ENCODE measurements at regions not wholly inside any gene's neighbourhood (a gene's known extent, or its start where the extent isn't known, plus 50 kb on each side); places are given as distances from the start of the nearest gene placed in this dataset.

DNA sequence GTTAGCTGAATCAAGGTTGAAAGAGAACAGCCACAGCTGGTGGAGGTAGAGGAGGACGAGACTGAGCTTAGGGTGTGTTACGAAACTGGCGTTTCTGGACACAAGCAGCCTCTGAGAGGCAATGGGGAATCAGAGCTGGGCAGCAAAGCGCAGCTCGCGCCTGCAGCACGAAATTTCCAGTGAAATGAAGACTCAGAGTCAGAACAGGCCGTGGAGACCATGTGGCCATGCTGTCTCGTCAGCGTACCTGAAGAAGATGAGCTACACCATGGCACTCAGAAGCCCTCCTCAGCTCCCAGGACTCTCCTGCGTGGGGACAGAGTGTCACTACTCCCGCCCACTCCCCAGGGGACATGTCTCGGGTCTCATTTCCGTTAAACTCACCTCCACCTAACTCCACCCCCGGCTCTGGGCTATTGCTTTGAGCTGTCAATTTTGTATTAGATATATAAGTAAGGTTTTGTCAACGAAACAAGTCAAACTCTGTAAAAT, 256.9 kb downstream of the ERMARD start:
- Histone ChIP-seq H3K27me3 (replicated peaks; ENCODE audit: insufficient read depth, low read depth, low read length, poor library complexity) (peaks cover 9% of the 10 kb centered on the region), H3K9me3 (ENCODE audit: low read depth, low read length, poor library complexity, severe bottlenecking) (peaks cover 10% of the 10 kb centered on the region), H3K36me3 (ENCODE audit: insufficient read depth, low read length, poor library complexity, severe bottlenecking) (no peaks in the 10 kb centered on the region), H3K27ac (ENCODE audit: low read depth, low read length, poor library complexity, severe bottlenecking) (no peak overlapping the region), H3K4me1 (ENCODE audit: insufficient read depth, low read length, poor library complexity, severe bottlenecking) (no peaks in the 10 kb centered on the region), H3K4me3 (ENCODE audit: low read depth, low read length, poor library complexity, severe bottlenecking) (no peak overlapping the region)
- intact Hi-C loops (cut with micrococcal nuclease; ENCODE audit: unreplicated experiment), result no loop called here
- DNase-seq (ENCODE audit: low spot score), result no peak
- no peak for TF ChIP-seq CTCF (conservative IDR thresholded peaks at IDR 0.05; ENCODE audit: low read depth, low read length)
- TF ChIP-seq EZH2 (IDR thresholded peaks at IDR 0.05; ENCODE audit: borderline replicate concordance, low read depth, low read length, poor library complexity, severe bottlenecking), result no peak
- ChIA-PET POLR2A (ENCODE audit: low non-redundant PET) (no interaction called here), CTCF (interaction anchor here (0.6 kb wide), 1 partner anchor 75 kb away, joined by 8 read pairs; no protein-coding TSS in a partner anchor)
- no TSS peak for BruUV-seq (replicated peaks)

- no peak overlapping the region for H3K27ac ChIP-seq (ENCODE audit: low read depth, low read length, poor library complexity, severe bottlenecking)
Observed at GRCh38 chr6:170007468-170008293, 256.3 kb downstream of the ERMARD start.

GRCh38 chr6:170006900-170007467, 255.6 kb downstream of the ERMARD start:
- TF ChIP-seq CTCF (conservative IDR thresholded peaks at IDR 0.05; ENCODE audit: low read depth, low read length) (no peak), EZH2 (IDR thresholded peaks at IDR 0.05; ENCODE audit: borderline replicate concordance, low read depth, low read length, poor library complexity, severe bottlenecking) (no peak)
- ChIA-PET CTCF (no interaction called here), POLR2A (ENCODE audit: low non-redundant PET) (no interaction called here)
- Histone ChIP-seq H3K4me1 (ENCODE audit: insufficient read depth, low read length, poor library complexity, severe bottlenecking) (no peaks in the 10 kb centered on the region), H3K27ac (ENCODE audit: low read depth, low read length, poor library complexity, severe bottlenecking) (no peak overlapping the region), H3K27me3 (replicated peaks; ENCODE audit: insufficient read depth, low read depth, low read length, poor library complexity) (no peaks in the 10 kb centered on the region), H3K36me3 (ENCODE audit: insufficient read depth, low read length, poor library complexity, severe bottlenecking) (no peaks in the 10 kb centered on the region), H3K9me3 (ENCODE audit: low read depth, low read length, poor library complexity, severe bottlenecking) (peaks cover 10% of the 10 kb centered on the region), H3K4me3 (ENCODE audit: low read depth, low read length, poor library complexity, severe bottlenecking) (no peak overlapping the region)
- DNase-seq (ENCODE audit: low spot score), result no peak
- intact Hi-C loops (cut with micrococcal nuclease; ENCODE audit: unreplicated experiment), result no loop called here
- BruUV-seq (replicated peaks), result no TSS peak

More at GRCh38 chr6:170007468-170008293, 256.3 kb downstream of the ERMARD start:
- no peak for TF ChIP-seq EZH2 (IDR thresholded peaks at IDR 0.05; ENCODE audit: borderline replicate concordance, low read depth, low read length, poor library complexity, severe bottlenecking)
- TF ChIP-seq CTCF (conservative IDR thresholded peaks at IDR 0.05; ENCODE audit: low read depth, low read length), result no peak
- no peaks in the 10 kb centered on the region for H3K4me1 ChIP-seq (ENCODE audit: insufficient read depth, low read length, poor library complexity, severe bottlenecking)
- no peak for DNase-seq (ENCODE audit: low spot score)
- ChIA-PET POLR2A (ENCODE audit: low non-redundant PET) (no interaction called here), CTCF (no interaction called here)
- peaks cover 3% of the 10 kb centered on the region for H3K27me3 ChIP-seq (replicated peaks; ENCODE audit: insufficient read depth, low read depth, low read length, poor library complexity)
- H3K36me3 ChIP-seq (ENCODE audit: insufficient read depth, low read length, poor library complexity, severe bottlenecking), result no peaks in the 10 kb centered on the region
- BruUV-seq (replicated peaks), result no TSS peak
- H3K4me3 ChIP-seq (ENCODE audit: low read depth, low read length, poor library complexity, severe bottlenecking), result no peak overlapping the region
- peaks cover 10% of the 10 kb centered on the region for H3K9me3 ChIP-seq (ENCODE audit: low read depth, low read length, poor library complexity, severe bottlenecking)
- intact Hi-C loops (cut with micrococcal nuclease; ENCODE audit: unreplicated experiment), result no loop called here
